ENCODE measurements at regions not wholly inside any gene's neighbourhood (a gene's known extent, or its start where the extent isn't known, plus 50 kb on each side); places are given as distances from the start of the nearest gene placed in this dataset.

DNA sequence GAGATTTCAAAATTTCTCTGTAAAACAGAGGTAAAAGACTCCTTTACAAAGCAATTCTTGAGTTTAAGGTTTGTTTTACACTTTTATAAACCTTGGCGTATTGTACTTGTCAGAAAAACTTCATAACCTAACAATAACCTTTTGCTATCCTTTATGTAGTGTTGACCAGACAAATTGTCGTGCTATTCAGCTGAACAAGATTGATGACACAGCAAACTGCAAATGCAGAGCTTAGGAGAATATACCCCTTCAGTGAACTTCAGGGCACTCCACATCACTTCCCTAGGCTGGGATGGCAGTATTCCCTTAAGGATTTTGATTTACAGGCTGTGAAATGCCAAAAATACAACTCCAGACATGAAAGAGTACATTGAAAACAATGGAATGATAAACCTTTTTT is 89.2 kb upstream of the CDH18 start:
- TF ChIP-seq EGR1 (IDR thresholded peaks at IDR 0.05; ENCODE audit: borderline replicate concordance in 1 of 2, low read depth in 2 of 2, low read length in 2 of 2) (no peak), ZNF274 (IDR thresholded peaks at IDR 0.05; ENCODE audit: insufficient read depth, insufficient read length) (no peak), EP300 (IDR thresholded peaks at IDR 0.05; ENCODE audit: borderline replicate concordance in 1 of 2, control insufficient read depth in 1 of 2, low read depth in 2 of 2, low read length in 2 of 2) (no peak), WRNIP1 (IDR thresholded peaks at IDR 0.05; ENCODE audit: borderline replicate concordance, low read depth, low read length) (no peak), MTA2 (IDR thresholded peaks at IDR 0.05; ENCODE audit: low read depth) (no peak), SMC3 (IDR thresholded peaks at IDR 0.05; ENCODE audit: borderline replicate concordance, low read length) (no peak)
- TF ChIP-seq, protein P1, sequence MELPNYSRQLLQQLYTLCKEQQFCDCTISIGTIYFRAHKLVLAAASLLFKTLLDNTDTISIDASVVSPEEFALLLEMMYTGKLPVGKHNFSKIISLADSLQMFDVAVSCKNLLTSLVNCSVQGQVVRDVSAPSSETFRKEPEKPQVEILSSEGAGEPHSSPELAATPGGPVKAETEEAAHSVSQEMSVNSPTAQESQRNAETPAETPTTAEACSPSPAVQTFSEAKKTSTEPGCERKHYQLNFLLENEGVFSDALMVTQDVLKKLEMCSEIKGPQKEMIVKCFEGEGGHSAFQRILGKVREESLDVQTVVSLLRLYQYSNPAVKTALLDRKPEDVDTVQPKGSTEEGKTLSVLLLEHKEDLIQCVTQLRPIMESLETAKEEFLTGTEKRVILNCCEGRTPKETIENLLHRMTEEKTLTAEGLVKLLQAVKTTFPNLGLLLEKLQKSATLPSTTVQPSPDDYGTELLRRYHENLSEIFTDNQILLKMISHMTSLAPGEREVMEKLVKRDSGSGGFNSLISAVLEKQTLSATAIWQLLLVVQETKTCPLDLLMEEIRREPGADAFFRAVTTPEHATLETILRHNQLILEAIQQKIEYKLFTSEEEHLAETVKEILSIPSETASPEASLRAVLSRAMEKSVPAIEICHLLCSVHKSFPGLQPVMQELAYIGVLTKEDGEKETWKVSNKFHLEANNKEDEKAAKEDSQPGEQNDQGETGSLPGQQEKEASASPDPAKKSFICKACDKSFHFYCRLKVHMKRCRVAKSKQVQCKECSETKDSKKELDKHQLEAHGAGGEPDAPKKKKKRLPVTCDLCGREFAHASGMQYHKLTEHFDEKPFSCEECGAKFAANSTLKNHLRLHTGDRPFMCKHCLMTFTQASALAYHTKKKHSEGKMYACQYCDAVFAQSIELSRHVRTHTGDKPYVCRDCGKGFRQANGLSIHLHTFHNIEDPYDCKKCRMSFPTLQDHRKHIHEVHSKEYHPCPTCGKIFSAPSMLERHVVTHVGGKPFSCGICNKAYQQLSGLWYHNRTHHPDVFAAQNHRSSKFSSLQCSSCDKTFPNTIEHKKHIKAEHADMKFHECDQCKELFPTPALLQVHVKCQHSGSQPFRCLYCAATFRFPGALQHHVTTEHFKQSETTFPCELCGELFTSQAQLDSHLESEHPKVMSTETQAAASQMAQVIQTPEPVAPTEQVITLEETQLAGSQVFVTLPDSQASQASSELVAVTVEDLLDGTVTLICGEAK (IDR thresholded peaks at IDR 0.05; ENCODE audit: borderline replicate concordance), result no peak
- ATAC-seq, result no peak
- no peak for FAIRE-seq
- Histone ChIP-seq H3K4me2 (ENCODE audit: control insufficient read depth, insufficient read depth) (no peak overlapping the region), H3K9ac (ENCODE audit: control insufficient read depth, insufficient read depth, low read length) (no peak overlapping the region), H4K20me1 (ENCODE audit: control insufficient read depth, insufficient read depth) (no peaks in the 10 kb centered on the region), H3K36me3 (ENCODE audit: control insufficient read depth in 2 of 2, insufficient read depth in 2 of 2, low read length in 1 of 2) (no peaks in the 10 kb centered on the region), H3K27ac (ENCODE audit: control insufficient read depth, insufficient read depth) (no peak overlapping the region), H3K79me2 (ENCODE audit: control insufficient read depth, insufficient read depth, low read length) (no peaks in the 10 kb centered on the region), H3K4me3 (no peak overlapping the region), H3K27me3 (replicated peaks in 1 of 2; ENCODE audit: control insufficient read depth in 2 of 2, insufficient read depth in 2 of 2, low read length in 1 of 2) (no peaks in the 10 kb centered on the region), H2AFZ (ENCODE audit: control insufficient read depth, low read depth, low read length) (no peak overlapping the region), H3K4me1 (ENCODE audit: control insufficient read depth, insufficient read depth, low read length) (no peaks in the 10 kb centered on the region), H3K9me3 (replicated peaks; ENCODE audit: control insufficient read depth, insufficient read depth, low read length) (no peaks in the 10 kb centered on the region)
- POLR2A ChIA-PET, result no interaction called here
- WGBS (ENCODE audit: insufficient coverage, insufficient replicate concordance, low lambda C conversion rate, missing lambda C conversion rate), result 0% methylated on average over 2 of the region's 2 CpGs
- CTCF ChIA-PET, result no interaction called here
- SMC1A ChIA-PET (ENCODE audit: uncharacterized antibody, unreplicated experiment), result no interaction called here
- RAD21 ChIA-PET (ENCODE audit: unreplicated experiment), result no interaction called here
- in situ Hi-C loops (cut with MboI), result no loop called here
- no peak for DNase-seq (ENCODE audit: low read depth, low spot score)
- intact Hi-C loops (cut with micrococcal nuclease; ENCODE audit: unreplicated experiment), result no loop called here
- no TSS peak for BruUV-seq (replicated peaks)

Data from GM12878 (cell line).